ENCODE measurements at regions not wholly inside any gene's neighbourhood (a gene's known extent, or its start where the extent isn't known, plus 50 kb on each side); places are given as distances from the start of the nearest gene placed in this dataset.

DNA sequence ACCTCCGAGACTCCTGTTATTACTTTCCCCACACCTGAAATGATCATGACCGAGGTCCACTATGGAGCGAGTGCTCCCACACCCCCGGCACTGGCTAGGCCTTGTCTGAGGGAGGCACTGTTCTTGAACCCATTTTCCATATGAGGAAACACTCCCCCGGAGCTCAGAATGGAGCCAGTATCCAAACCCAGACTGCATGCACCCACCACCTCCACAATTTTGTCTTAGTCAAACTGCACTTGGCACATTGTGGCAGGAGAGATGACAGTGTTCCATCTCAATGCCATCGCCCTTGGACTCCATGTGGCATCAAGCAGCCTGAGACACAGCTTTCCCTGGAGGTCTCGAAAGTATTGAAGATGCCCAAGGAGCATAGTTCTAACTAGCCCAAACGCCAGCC is 154.1 kb downstream of the NUP210 start:
- Mint-ChIP-seq H3K9me3 (no peaks in the 10 kb centered on the region), H3K27me3 (ENCODE audit: low read depth in 3 of 3) (peaks cover 3 to 9% (median 5%) of the 10 kb centered on the region in 3 donors), H3K36me3 (peaks cover 0 to 4% (median 0%) of the 10 kb centered on the region in 3 donors), H3K4me1 (peaks cover 9 to 10% of the 10 kb centered on the region in 2 donors), H3K4me3 (no peak overlapping the region), H3K27ac (no peak overlapping the region)
- DNase-seq, result no peak

DNA sequence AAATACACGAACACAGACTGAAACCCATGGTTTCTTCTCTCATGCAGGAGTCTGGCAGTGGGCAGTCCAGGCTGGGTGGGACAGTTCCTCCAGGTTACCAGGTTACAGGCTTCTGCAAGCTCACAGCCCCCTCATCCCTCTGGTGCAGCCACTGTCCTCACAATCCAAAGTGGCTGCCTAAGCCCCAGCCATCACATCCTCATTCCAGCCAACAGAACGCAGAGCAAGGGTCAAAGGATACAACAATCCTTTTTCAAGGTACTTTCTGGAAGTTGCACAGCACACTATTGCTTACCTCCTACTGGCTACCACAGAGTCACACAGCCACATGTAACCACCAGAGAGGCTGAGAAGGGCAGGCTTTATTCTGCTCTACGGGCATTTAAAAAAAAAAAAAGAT is 154.6 kb downstream of the NUP210 start:
- H3K27me3 Mint-ChIP-seq (ENCODE audit: low read depth in 3 of 3), result peaks cover 3 to 9% (median 5%) of the 10 kb centered on the region in 3 donors
- peaks cover 0 to 4% (median 0%) of the 10 kb centered on the region in 3 donors for H3K36me3 Mint-ChIP-seq
- H3K4me3 Mint-ChIP-seq, result no peak overlapping the region
- no peak for DNase-seq
- peaks cover 9 to 10% of the 10 kb centered on the region in 2 donors for H3K4me1 Mint-ChIP-seq
- no peaks in the 10 kb centered on the region for H3K9me3 Mint-ChIP-seq
- H3K27ac Mint-ChIP-seq, result no peak overlapping the region

DNA sequence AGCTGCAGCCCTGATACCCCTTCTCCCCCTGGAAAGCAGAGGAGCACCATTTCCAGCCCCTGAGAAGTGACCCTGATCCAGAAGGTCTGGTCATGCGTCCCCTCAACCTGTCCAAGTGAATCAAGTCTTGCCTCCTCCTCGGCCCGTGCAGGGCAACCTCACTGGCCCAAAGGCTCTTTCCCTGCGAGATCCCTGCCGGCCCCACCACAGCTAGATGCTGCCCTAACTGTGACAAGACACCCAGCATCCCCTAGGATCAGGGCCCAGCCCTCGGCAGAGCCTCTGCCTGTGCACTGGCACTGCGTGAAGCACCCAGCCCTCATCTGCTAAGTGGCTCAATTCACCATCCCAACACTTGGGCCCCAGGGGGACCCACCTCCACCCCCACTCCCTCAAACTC is 155.1 kb downstream of the NUP210 start:
- H3K27me3 Mint-ChIP-seq (ENCODE audit: low read depth in 3 of 3), result peaks cover 3 to 9% (median 5%) of the 10 kb centered on the region in 3 donors
- peaks cover 9 to 10% of the 10 kb centered on the region in 2 donors for H3K4me1 Mint-ChIP-seq
- no peak overlapping the region for H3K4me3 Mint-ChIP-seq
- peaks cover 0 to 4% (median 0%) of the 10 kb centered on the region in 3 donors for H3K36me3 Mint-ChIP-seq
- peak overlapping the region in 1 of 6 donors; percentile 75 for H3K27ac Mint-ChIP-seq
- H3K9me3 Mint-ChIP-seq, result no peaks in the 10 kb centered on the region
- DNase-seq, result no peak

DNA sequence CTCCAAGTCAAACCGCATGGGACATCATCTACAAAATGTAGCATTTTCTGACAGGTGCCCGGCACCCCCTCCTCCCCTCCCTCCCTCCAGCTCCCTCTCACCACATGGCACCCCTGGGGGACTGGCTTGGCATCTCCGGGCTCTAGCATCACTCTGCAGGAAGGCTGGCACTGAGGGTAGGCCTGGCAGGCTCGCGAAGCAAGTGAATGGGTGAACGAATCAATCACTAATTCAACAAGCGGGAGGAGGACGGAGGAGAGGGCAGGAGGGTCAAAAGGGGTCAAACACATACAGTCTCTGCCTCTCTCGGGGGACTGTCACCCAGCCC is 155.7 kb downstream of the NUP210 start:
- H3K4me1 Mint-ChIP-seq, result peaks cover 9 to 10% of the 10 kb centered on the region in 2 donors
- H3K9me3 Mint-ChIP-seq, result peaks cover 0 to 1% (median 0%) of the 10 kb centered on the region in 6 donors
- peaks cover 3 to 9% (median 5%) of the 10 kb centered on the region in 3 donors for H3K27me3 Mint-ChIP-seq (ENCODE audit: low read depth in 3 of 3)
- no peak overlapping the region for H3K4me3 Mint-ChIP-seq
- H3K27ac Mint-ChIP-seq, result peak overlapping the region in 1 of 6 donors; percentile 75
- peaks cover 0 to 4% (median 0%) of the 10 kb centered on the region in 3 donors for H3K36me3 Mint-ChIP-seq
- DNase-seq, result no peak

DNA sequence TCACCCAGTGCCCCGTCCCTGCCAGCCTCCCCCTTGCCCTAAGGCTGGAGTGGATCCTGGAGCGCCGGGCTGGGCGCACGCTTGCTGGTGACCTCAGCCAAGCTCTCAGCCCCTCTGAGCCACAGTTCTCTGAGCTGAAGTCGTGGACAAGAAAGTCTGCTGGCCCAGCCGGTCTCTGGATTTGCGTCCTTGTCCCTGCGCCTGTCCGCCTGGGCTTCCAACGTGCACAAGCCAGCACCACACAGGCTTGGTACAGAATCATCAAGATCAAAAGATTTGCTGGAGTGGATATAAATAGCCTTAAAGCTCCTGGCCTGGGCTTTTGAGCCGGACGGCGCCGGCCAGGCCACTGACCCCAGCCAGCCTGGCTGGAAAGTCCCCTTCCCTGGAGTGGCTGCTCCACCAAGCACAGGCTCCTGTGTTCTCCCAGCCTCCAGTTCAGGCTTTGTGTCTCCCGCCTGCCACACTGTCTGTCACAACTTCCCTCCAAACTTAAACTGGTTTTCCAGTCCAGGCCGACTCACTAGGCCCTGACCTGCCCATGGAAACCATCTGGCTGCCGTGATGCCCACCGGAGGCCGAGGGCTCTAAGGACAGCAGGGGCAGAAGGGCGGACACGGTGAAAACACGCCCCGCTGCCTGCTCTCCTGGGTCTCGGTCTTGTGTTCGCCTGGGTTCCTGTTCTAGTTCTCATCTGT is 156.2 kb downstream of the NUP210 start:
- no peak overlapping the region for H3K27ac Mint-ChIP-seq
- H3K27me3 Mint-ChIP-seq (ENCODE audit: low read depth in 3 of 3), result peaks cover 3 to 9% (median 5%) of the 10 kb centered on the region in 3 donors
- peaks cover 0 to 1% (median 0%) of the 10 kb centered on the region in 6 donors for H3K9me3 Mint-ChIP-seq
- H3K4me1 Mint-ChIP-seq, result peaks cover 9 to 10% of the 10 kb centered on the region in 2 donors
- H3K36me3 Mint-ChIP-seq, result peaks cover 0 to 4% (median 0%) of the 10 kb centered on the region in 3 donors
- no peak for DNase-seq
- no peak overlapping the region for H3K4me3 Mint-ChIP-seq

DNA sequence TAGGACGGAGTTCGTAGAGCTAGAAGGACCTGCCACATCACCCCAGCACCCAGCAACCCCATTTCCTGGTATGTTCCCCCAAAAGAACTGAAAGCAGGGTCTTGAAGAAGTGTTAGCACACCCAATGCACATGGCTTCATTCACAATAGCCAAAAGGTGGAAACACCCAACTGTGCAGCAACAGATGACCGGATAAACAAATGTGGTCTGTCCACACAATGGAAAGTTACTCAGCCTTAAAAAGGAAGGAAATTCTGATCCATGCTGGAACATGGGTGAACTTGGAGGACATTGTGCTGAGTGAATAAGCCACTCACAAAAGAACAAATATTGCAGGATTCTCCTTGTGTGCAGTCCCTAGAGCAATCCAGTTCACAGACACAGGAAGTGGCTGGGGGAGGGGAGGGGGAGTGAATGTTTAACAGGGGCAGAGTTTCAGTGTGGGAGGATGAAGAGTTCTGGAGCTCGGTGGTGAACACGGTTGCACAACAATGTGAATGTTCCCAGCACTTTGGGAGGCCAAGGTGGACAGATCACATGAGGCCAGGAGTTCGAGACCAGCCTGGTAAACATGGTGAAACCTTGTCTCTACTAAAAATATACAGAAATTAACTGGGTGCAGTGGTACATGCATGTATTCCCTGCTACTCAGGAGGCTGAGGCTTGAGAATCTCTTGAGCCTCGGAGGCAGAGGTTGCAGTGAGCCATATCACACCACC is 157.5 kb downstream of the NUP210 start:
- Mint-ChIP-seq H3K36me3 (peaks cover 0 to 4% (median 0%) of the 10 kb centered on the region in 3 donors), H3K4me1 (peaks cover 9 to 10% of the 10 kb centered on the region in 2 donors), H3K9me3 (peaks cover 0 to 1% (median 0%) of the 10 kb centered on the region in 6 donors), H3K27me3 (ENCODE audit: low read depth in 3 of 3) (peaks cover 3 to 6% (median 5%) of the 10 kb centered on the region in 3 donors), H3K27ac (peak overlapping the region in 4 of 6 donors; percentile 2 to 63 (median 22)), H3K4me3 (peak overlapping the region in 3 of 5 donors; percentile 39 to 53 (median 51))
- DNase-seq, result no peak

DNA sequence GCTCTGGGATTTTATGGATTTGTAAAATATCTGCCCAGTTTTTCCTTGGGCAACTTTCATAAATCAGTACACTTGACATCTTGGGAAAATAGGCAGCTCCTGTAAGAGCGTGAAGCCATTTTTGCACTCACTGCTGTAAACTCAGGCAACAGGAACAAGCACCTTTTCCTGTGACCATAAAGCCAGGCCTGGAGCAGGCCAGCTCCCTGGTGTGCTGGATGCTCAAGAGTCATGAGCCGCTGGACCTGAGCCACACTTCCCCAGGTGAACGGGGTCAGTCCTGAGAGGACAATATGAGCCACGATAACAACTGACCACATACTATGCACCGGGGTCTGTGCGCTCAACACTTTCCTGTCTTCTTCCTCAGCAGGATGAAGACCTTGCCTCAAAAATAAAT is 158.2 kb downstream of the NUP210 start:
- Mint-ChIP-seq H3K27me3 (ENCODE audit: low read depth in 3 of 3) (peaks cover 5 to 6% (median 6%) of the 10 kb centered on the region in 3 donors), H3K9me3 (peaks cover 0 to 1% (median 0%) of the 10 kb centered on the region in 6 donors), H3K27ac (no peak overlapping the region), H3K36me3 (peaks cover 0 to 4% (median 0%) of the 10 kb centered on the region in 3 donors), H3K4me1 (peaks cover 9 to 10% of the 10 kb centered on the region in 2 donors), H3K4me3 (no peak overlapping the region)
- no peak for DNase-seq

DNA sequence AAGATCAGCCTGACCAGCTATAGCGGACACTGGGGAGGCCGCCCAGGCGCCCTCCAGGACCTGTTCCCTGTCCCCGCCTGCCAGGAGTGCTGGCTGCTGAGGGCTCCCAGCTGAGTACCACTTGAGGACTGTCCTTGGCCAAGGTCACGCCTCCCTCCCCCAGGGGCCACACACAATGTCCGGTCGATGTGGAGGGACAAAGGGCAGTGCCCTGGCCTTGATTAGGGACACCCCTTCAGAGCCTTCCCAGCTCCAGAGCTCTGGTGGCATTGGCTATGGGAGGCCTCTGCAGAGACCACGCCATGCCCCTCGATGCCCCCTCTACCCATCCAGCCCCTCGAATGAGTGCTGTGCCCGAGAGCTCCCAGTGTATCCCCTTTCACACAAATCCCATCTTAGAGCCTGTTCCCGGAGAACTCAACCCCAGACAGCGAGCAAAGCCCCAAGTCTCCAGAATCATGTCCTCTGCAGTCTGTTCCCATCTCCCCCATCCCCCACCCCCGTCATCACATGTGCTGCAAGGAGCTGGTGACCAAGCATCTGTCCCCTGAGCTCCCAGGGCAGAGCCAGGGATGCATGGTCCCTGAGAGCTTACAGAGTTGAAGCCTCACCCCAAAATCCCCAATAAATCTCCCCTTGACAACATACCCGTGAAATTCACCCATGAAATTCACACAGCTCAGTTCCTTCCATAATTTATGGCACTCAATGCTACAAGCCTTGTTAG is 158.9 kb downstream of the NUP210 start:
- H3K36me3 Mint-ChIP-seq, result peaks cover 0 to 4% (median 0%) of the 10 kb centered on the region in 3 donors
- peaks cover 9 to 10% of the 10 kb centered on the region in 2 donors for H3K4me1 Mint-ChIP-seq
- no peak overlapping the region for H3K4me3 Mint-ChIP-seq
- peaks cover 5 to 6% (median 6%) of the 10 kb centered on the region in 3 donors for H3K27me3 Mint-ChIP-seq (ENCODE audit: low read depth in 3 of 3)
- H3K27ac Mint-ChIP-seq, result peak overlapping the region in 1 of 6 donors; percentile 76
- no peak for DNase-seq
- peaks cover 0 to 1% (median 0%) of the 10 kb centered on the region in 6 donors for H3K9me3 Mint-ChIP-seq

DNA sequence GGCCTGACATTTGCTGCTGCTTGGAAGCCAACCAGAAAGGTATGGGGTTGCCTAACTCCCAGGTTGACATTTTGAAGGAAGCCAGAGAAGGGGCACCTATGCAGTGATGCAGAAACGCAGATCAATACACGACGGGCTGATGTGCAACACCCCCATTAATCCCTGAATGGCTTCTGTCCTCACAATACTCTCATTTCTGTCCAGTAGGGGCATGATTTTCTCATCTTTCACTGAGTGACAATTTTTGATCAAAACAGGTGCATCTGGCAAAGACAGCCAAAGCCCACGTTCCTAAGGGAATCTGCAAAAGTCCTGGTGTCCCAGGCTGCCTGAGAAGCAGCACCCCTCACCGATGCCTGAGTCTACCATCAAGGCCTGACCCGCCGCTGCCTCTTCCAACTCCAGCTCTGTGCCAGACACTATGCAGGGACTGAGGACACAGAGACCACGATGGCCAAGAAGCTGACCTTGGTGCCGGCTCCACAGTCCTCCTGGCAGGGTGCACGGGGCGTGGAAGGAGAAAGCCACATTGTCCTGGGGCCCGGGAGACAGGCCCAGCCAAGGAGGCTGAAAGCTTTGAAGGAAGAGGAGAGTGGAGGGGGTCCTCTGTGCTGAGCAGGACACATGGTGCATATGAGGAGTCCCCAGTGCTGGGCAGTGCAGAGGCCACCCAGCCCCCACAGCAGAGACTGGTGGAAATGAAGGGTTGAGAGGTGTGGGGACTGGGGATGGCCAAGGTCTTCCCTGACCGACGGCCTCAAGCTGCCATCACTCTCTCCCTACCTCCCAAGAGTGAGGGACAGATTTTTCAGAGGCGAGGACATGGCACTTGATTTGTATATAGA is 159.6 kb downstream of the NUP210 start:
- peaks cover 3 to 6% (median 5%) of the 10 kb centered on the region in 3 donors for H3K27me3 Mint-ChIP-seq (ENCODE audit: low read depth in 3 of 3)
- no peak for DNase-seq
- H3K9me3 Mint-ChIP-seq, result peaks cover 0 to 1% (median 0%) of the 10 kb centered on the region in 6 donors
- peaks cover 9 to 10% of the 10 kb centered on the region in 2 donors for H3K4me1 Mint-ChIP-seq
- H3K36me3 Mint-ChIP-seq, result peaks cover 0 to 4% (median 0%) of the 10 kb centered on the region in 3 donors
- no peak overlapping the region for H3K4me3 Mint-ChIP-seq
- H3K27ac Mint-ChIP-seq, result no peak overlapping the region

DNA sequence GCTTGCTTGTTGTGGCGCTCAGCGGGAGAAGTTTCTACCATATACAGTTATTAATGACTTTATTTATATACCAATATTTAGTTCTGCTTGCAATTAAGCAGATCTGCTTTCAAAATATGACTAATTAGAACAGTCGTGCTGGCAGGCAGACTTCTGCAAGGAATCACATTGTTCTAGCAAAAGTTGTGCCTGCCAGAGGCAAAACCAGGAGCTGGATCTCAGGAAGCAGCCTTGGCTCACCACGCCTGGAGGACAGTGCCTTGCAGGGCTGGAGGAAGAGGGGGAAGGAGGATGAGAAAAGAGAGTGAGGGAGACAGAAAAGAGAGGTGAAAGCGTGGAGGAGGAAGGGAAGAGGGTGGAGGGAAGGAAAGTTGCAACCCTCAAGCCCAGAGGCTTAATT is 160.3 kb downstream of the NUP210 start:
- Mint-ChIP-seq H3K9me3 (peaks cover 0 to 1% (median 0%) of the 10 kb centered on the region in 6 donors), H3K4me3 (no peak overlapping the region), H3K36me3 (peaks cover 0 to 4% (median 0%) of the 10 kb centered on the region in 3 donors), H3K27me3 (ENCODE audit: low read depth in 3 of 3) (peaks cover 2 to 6% (median 3%) of the 10 kb centered on the region in 3 donors), H3K4me1 (peaks cover 9 to 10% of the 10 kb centered on the region in 2 donors), H3K27ac (no peak overlapping the region)
- no peak for DNase-seq

DNA sequence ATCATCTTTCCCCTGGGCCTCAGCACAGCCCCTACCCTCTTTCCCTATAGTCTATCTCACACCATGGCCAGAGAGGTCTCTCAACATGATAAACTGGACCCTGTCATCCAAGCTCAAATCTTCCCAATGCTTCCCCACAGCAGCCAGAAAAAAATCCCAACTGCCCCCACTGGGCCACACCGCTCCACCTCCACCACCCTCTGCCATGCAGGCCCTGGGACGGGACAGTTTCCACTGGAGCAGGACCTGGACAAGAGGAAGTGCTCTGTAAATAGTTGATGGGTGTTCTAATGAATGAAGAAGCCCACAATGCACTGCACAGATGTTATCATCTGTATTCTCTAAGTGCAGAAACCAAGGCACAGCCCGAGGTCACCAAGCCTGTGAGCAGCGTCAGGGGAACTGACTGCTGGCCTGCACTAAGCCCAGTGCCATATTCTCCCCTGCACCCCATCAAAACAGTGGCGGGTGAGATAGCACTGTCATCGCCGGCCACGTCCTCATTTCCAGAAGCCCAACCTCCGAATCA is 161.1 kb downstream of the NUP210 start:
- Mint-ChIP-seq H3K27me3 (ENCODE audit: low read depth in 3 of 3) (peaks cover 0 to 6% (median 1%) of the 10 kb centered on the region in 3 donors), H3K4me3 (no peak overlapping the region)

DNA sequence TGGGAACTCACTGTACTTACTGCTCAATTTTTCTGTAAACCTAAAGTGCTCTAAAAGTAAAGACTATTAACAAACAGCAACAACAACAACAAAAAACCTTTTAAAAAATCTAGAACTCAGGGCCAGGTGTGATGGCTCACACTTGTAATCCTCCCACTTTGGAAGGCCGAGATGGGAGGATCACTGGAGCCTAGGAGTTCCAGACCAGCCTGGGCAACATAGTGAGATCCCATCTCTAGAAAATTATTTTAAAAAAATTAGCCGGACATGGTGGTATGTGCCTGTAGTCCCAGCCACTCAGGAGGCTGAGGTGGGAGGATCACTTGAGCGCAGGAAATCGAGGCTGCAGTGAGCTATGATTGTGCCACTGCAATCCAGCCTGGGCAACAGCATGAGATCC is 161.8 kb downstream of the NUP210 start:
- no peak for DNase-seq
- no peak overlapping the region for H3K27ac Mint-ChIP-seq
- H3K27me3 Mint-ChIP-seq (ENCODE audit: low read depth in 3 of 3), result peaks cover 0 to 6% (median 1%) of the 10 kb centered on the region in 3 donors
- no peaks in the 10 kb centered on the region for H3K36me3 Mint-ChIP-seq
- H3K9me3 Mint-ChIP-seq, result peaks cover 0 to 1% (median 0%) of the 10 kb centered on the region in 6 donors
- peaks cover 9 to 10% of the 10 kb centered on the region in 2 donors for H3K4me1 Mint-ChIP-seq
- H3K4me3 Mint-ChIP-seq, result no peak overlapping the region

More for the DNA sequence above, 161.1 kb downstream of the NUP210 start:
- Mint-ChIP-seq H3K27ac (no peak overlapping the region), H3K4me1 (peaks cover 9 to 10% of the 10 kb centered on the region in 2 donors), H3K9me3 (peaks cover 0 to 1% (median 0%) of the 10 kb centered on the region in 6 donors), H3K36me3 (no peaks in the 10 kb centered on the region)
- no peak for DNase-seq

Measured in immature natural killer cell (primary cell).